ENCODE measurements at regions not wholly inside any gene's neighbourhood (a gene's known extent, or its start where the extent isn't known, plus 50 kb on each side); places are given as distances from the start of the nearest gene placed in this dataset.

GRCh38 chr3:105953831-105954230 lies 85.0 kb upstream of the CBLB start:
- no peaks in the 10 kb centered on the region for H3K27me3 ChIP-seq
- no peak for TF ChIP-seq CTCF (IDR thresholded peaks at IDR 0.05)
- H3K4me3 ChIP-seq (ENCODE audit: low read depth in 1 of 2, low read length in 1 of 2), result no peak overlapping the region
- no peak overlapping the region for H3K27ac ChIP-seq
- H3K36me3 ChIP-seq, result no peaks in the 10 kb centered on the region
- H3K4me1 ChIP-seq (ENCODE audit: control insufficient read depth in 1 of 2, insufficient read depth in 1 of 2, low read depth in 1 of 2, low read length in 1 of 2), result no peaks in the 10 kb centered on the region
- H3K9me3 ChIP-seq, result no peaks in the 10 kb centered on the region

GRCh38 chr3:105956306-105956705 lies 87.5 kb upstream of the CBLB start:
- no peaks in the 10 kb centered on the region for H3K36me3 ChIP-seq
- H3K27ac ChIP-seq, result no peak overlapping the region
- no peak for TF ChIP-seq CTCF (IDR thresholded peaks at IDR 0.05)
- no peaks in the 10 kb centered on the region for H3K4me1 ChIP-seq (ENCODE audit: control insufficient read depth in 1 of 2, insufficient read depth in 1 of 2, low read depth in 1 of 2, low read length in 1 of 2)
- H3K27me3 ChIP-seq, result no peaks in the 10 kb centered on the region
- no peaks in the 10 kb centered on the region for H3K9me3 ChIP-seq
- no peak overlapping the region for H3K4me3 ChIP-seq (ENCODE audit: low read depth in 1 of 2, low read length in 1 of 2)

GRCh38 chr3:105957722-105958121 lies 88.9 kb upstream of the CBLB start:
- H3K27me3 ChIP-seq, result no peaks in the 10 kb centered on the region
- H3K36me3 ChIP-seq, result no peaks in the 10 kb centered on the region
- H3K4me1 ChIP-seq (ENCODE audit: control insufficient read depth in 1 of 2, insufficient read depth in 1 of 2, low read depth in 1 of 2, low read length in 1 of 2), result no peaks in the 10 kb centered on the region
- no peak overlapping the region for H3K27ac ChIP-seq
- TF ChIP-seq CTCF (IDR thresholded peaks at IDR 0.05), result no peak
- no peaks in the 10 kb centered on the region for H3K9me3 ChIP-seq
- no peak overlapping the region for H3K4me3 ChIP-seq (ENCODE audit: low read depth in 1 of 2, low read length in 1 of 2)

GRCh38 chr3:105958237-105959000 lies 89.6 kb upstream of the CBLB start:
- TF ChIP-seq CTCF (IDR thresholded peaks at IDR 0.05), result no peak
- Histone ChIP-seq H3K36me3 (no peaks in the 10 kb centered on the region), H3K27ac (no peak overlapping the region), H3K4me1 (ENCODE audit: control insufficient read depth in 1 of 2, insufficient read depth in 1 of 2, low read depth in 1 of 2, low read length in 1 of 2) (no peaks in the 10 kb centered on the region), H3K27me3 (no peaks in the 10 kb centered on the region), H3K4me3 (ENCODE audit: low read depth in 1 of 2, low read length in 1 of 2) (no peak overlapping the region), H3K9me3 (no peaks in the 10 kb centered on the region)

GRCh38 chr3:105959851-105960250 lies 91.0 kb upstream of the CBLB start:
- Histone ChIP-seq H3K4me3 (ENCODE audit: low read depth in 1 of 2, low read length in 1 of 2) (no peak overlapping the region), H3K4me1 (ENCODE audit: control insufficient read depth in 1 of 2, insufficient read depth in 1 of 2, low read depth in 1 of 2, low read length in 1 of 2) (no peaks in the 10 kb centered on the region), H3K27me3 (no peaks in the 10 kb centered on the region), H3K36me3 (no peaks in the 10 kb centered on the region), H3K9me3 (no peaks in the 10 kb centered on the region), H3K27ac (no peak overlapping the region)
- TF ChIP-seq CTCF (IDR thresholded peaks at IDR 0.05), result no peak

Data from neutrophil (primary cell).